ENCODE measurements at regions not wholly inside any gene's neighbourhood (a gene's known extent, or its start where the extent isn't known, plus 50 kb on each side); places are given as distances from the start of the nearest gene placed in this dataset.

DNA sequence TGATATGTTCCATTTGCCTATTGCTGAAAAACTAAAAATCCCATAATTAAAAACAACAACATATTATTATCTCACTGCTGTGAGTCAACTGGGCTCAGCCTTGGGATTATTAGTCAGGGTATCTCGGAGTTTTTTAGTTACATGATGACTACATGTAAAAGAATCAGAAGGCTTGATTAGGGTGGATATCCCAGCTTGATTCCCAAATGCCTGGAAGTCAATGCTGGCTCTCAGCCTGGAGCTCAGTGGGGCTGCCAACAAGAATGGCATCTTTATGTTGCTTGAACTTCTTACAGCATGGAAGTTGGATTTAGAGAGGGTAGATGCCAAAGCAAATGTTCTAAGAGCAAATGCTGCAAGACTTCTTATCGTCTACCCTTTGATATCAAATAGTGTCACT lies 278.5 kb downstream of the PLOD2 start:
- H3K9me3 ChIP-seq (ENCODE audit: control insufficient read depth, insufficient read depth, low read length) = no peaks in the 10 kb centered on the region
- ChIA-PET CTCF (interaction anchor here (1.0 kb wide), 1 partner anchor 307 kb away, joined by 3 read pairs; no protein-coding TSS in a partner anchor), POLR2A (no interaction called here)
- H3K27me3 ChIP-seq (ENCODE audit: control insufficient read depth, insufficient read depth, low read length) = no peaks in the 10 kb centered on the region
- H3K4me3 ChIP-seq (ENCODE audit: low read depth, low read length) = no peak overlapping the region
- no peak overlapping the region for H3K27ac ChIP-seq (ENCODE audit: low read depth, low read length)
- TF ChIP-seq, protein P1, sequence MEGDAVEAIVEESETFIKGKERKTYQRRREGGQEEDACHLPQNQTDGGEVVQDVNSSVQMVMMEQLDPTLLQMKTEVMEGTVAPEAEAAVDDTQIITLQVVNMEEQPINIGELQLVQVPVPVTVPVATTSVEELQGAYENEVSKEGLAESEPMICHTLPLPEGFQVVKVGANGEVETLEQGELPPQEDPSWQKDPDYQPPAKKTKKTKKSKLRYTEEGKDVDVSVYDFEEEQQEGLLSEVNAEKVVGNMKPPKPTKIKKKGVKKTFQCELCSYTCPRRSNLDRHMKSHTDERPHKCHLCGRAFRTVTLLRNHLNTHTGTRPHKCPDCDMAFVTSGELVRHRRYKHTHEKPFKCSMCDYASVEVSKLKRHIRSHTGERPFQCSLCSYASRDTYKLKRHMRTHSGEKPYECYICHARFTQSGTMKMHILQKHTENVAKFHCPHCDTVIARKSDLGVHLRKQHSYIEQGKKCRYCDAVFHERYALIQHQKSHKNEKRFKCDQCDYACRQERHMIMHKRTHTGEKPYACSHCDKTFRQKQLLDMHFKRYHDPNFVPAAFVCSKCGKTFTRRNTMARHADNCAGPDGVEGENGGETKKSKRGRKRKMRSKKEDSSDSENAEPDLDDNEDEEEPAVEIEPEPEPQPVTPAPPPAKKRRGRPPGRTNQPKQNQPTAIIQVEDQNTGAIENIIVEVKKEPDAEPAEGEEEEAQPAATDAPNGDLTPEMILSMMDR (IDR thresholded peaks at IDR 0.05; ENCODE audit: low read depth, low read length) = no peak
- DNase-seq (ENCODE audit: low read depth, low spot score) = no peak

DNA sequence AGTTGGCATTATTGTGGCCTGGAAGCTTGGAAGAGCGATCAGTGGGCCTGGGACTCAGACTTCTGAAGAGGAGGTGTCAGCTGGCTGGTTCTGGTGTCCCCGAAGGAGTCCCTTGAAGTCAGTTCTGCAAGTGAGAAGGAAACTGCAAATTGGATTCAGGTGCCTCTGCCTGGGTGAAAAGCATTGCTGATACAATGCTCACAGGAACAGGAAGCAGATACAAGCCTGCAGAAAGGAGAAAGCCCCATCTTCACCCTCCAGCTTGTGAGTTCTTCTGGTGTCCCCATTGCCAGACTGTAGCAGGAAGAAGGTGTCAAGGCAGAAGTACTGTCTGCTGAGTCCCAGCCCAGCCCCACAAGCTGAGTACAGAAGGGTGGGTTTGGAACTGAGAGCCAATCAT lies 271.3 kb downstream of the PLOD2 start:
- ChIA-PET POLR2A (no interaction called here), CTCF (no interaction called here)
- TF ChIP-seq, protein P1 (IDR thresholded peaks at IDR 0.05; ENCODE audit: low read depth, low read length) = no peak
- Histone ChIP-seq H3K9me3 (ENCODE audit: control insufficient read depth, insufficient read depth, low read length) (no peaks in the 10 kb centered on the region), H3K27ac (ENCODE audit: low read depth, low read length) (no peak overlapping the region), H3K4me3 (ENCODE audit: low read depth, low read length) (no peak overlapping the region), H3K27me3 (ENCODE audit: control insufficient read depth, insufficient read depth, low read length) (no peaks in the 10 kb centered on the region)
- DNase-seq (ENCODE audit: low read depth, low spot score) = no peak

DNA sequence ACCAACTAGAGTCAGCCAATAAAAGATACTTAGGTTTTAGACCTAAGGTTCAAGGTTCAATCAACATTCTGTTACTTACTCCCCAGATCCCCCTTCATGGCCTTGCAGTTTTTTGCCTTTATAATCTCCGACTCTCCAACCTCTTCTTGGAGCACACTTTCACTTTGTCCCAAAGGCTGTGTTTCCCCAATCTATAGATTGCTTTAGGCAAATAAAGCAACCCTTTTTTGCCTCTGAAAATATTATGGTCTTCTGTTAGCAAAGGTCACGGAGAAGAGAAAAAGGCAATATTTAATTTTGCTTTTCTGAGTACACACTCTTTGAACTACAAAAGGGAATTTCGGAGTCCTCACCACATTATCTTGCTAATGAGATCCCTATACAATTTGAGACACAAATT lies 268.1 kb downstream of the PLOD2 start:
- H3K27ac ChIP-seq (ENCODE audit: low read depth, low read length) = no peak overlapping the region
- H3K4me3 ChIP-seq (ENCODE audit: low read depth, low read length) = no peak overlapping the region
- H3K9me3 ChIP-seq (ENCODE audit: control insufficient read depth, insufficient read depth, low read length) = no peaks in the 10 kb centered on the region
- POLR2A ChIA-PET = no interaction called here
- no peak for DNase-seq (ENCODE audit: low read depth, low spot score)
- TF ChIP-seq, protein P1 (IDR thresholded peaks at IDR 0.05; ENCODE audit: low read depth, low read length) = no peak
- H3K27me3 ChIP-seq (ENCODE audit: control insufficient read depth, insufficient read depth, low read length) = no peaks in the 10 kb centered on the region
- CTCF ChIA-PET = interaction anchor here (0.6 kb wide), 1 partner anchor 698 kb away, joined by 4 read pairs; no protein-coding TSS in a partner anchor

DNA sequence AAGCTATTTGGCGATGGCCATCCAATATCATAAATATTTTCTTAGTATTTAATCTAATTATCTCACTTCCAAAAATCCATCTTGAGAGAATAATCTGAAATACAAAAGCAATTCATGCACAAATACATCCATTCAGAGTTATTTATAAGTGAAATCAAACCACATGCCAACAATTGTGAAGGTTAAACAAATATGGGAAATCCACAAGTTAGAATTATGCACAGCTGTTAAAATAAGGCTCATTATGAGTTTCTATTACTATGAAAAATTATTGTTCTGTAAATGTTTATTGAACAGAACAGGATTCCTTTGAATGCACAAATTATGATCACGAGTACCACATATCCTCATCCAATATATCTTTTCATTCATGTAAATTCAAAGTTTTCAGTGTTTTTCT lies 267.7 kb downstream of the PLOD2 start:
- POLR2A ChIA-PET = no interaction called here
- CTCF ChIA-PET = no interaction called here

DNA sequence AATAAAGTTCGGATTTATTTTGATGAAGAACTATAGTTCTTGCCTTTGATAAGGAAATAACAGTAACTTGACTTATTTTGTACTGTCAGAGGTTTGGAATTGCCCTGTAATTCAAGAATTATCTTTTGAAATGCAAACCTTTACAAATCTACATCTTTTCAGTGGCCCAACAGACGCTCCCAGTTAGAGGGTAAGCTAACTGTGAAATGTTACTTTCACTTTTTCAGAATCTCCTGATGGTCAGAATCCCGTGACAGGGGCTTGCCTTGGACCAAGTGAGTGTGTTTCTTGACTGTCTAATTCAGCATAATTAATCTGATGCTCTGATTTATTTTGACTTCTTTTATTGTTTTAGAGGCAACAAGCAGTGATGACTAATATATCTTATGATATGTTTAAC lies 262.5 kb downstream of the PLOD2 start:
- ChIA-PET CTCF (no interaction called here), POLR2A (no interaction called here)
- no peak for DNase-seq (ENCODE audit: low read depth, low spot score)
- Histone ChIP-seq H3K4me3 (ENCODE audit: low read depth, low read length) (no peak overlapping the region), H3K27ac (ENCODE audit: low read depth, low read length) (no peak overlapping the region), H3K9me3 (ENCODE audit: control insufficient read depth, insufficient read depth, low read length) (no peaks in the 10 kb centered on the region), H3K27me3 (ENCODE audit: control insufficient read depth, insufficient read depth, low read length) (no peaks in the 10 kb centered on the region)
- TF ChIP-seq, protein P1 (IDR thresholded peaks at IDR 0.05; ENCODE audit: low read depth, low read length) = no peak

More for the DNA sequence above, 267.7 kb downstream of the PLOD2 start:
- no peak overlapping the region for H3K27ac ChIP-seq (ENCODE audit: low read depth, low read length)
- TF ChIP-seq, protein P1 (IDR thresholded peaks at IDR 0.05; ENCODE audit: low read depth, low read length) = no peak
- no peaks in the 10 kb centered on the region for H3K27me3 ChIP-seq (ENCODE audit: control insufficient read depth, insufficient read depth, low read length)
- no peaks in the 10 kb centered on the region for H3K9me3 ChIP-seq (ENCODE audit: control insufficient read depth, insufficient read depth, low read length)
- DNase-seq (ENCODE audit: low read depth, low spot score) = no peak
- no peak overlapping the region for H3K4me3 ChIP-seq (ENCODE audit: low read depth, low read length)
